GM19452 (cell line): ENCODE measurements at regions not wholly inside any gene's neighbourhood (a gene's known extent, or its start where the extent isn't known, plus 50 kb on each side); places are given as distances from the start of the nearest gene placed in this dataset.
A peak's percentile ranks its signal among the peaks of the same experiment; 100 is the strongest.

Source experiments
- ATAC-seq: cut with Tn5 transposase; IDR thresholded peaks from one replicate; pipeline ENCODE4 v1.9.1; 2021; ENCODE audit not compliant: unreplicated experiment

DNA sequence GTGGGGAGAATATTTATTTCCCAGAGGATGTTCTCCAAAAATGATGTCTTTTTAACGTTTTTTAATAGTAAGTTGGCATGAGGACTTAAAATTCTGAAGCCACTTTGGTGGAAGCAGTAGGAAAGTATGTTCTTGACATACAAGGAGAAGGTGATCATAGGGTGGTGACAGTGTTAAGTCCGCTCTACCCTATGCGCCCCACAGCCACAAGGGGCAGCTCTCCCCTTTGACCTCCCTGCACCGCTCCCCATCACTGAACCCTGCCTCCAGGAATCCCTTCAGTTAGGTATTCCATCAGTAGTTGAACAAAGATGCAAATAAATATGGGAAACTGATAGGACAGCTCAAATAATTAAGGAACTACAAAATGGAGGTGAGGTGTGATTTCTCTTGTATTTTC is 111.4 kb downstream of the PLEKHG1 start:
- ATAC-seq, result no peak

DNA sequence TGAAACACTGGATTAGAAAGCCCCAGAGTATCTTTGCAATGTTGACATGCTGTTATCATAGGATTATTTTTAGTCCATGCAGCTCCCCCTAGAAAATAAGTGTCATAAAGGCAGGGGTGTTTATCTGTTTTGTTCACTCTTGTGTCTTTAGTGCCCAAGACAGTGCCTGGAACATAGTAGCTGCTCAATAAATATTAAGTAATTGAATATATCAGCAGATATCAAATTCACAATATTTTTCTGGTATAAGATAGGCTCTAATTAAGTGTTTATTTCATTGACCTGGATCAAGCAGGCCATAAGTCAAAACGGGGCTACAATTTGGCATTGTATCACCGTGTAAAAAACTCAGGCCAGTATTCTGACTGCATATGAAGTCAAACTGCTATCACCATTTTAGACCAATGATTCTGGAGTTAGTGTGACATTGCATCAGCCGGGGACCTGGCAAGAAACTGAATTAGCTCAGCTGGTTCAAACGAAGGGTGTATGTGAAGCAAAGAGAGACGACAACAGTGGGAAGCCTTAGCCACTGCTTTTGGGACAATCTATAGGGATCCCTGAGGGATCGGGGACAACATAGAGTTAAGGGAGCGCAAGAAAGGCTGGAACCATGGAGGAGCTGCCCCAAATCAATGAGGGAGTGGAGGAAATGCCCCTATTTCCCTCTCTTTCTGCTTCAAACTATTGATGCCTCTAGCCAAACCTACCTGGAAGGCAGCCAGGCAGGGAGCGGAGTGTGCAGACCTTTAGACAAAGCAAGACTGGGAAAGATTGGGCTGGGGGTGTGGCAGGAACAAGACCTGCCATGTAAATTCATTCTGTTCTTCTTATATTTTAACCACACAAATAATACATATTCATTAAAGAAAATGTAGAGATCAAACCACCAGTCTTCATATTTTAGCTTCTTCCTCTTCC is 112.2 kb downstream of the PLEKHG1 start:
- no peak for ATAC-seq

DNA sequence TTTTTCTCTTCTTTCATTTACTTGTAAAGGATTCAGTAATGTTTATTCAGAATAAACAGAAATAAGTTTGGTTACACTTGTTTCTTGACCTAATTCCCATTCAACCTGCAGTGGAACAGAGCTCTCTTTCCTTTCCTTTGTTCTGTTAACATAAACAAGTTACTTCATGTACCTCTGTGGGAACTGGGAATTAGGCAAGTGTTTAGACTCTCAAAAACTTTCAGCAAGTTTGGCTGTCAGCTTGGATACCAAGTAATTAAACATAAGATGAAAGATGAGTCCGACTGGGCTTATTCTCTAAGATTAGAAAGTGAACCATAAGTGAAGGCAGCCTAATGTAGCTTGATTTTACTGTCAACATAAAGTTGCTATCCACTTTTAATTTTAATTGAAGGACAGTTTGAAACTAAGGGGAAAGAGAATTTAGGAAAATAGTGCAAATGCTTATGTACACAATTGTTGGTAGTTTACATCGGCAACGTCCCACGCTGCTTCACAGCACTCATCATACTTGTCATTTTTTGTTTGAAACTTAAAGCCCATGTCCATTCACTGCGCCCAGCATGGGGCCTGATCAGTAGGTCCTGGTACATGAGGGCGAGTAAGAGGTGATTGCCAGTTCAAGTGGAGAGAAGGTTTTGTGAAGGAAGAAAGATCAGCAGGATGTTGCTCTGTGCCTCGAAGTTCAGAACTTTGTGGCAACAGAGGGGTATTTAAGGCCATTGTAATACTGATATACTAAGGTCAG is 113.0 kb downstream of the PLEKHG1 start:
- ATAC-seq, result no peak

DNA sequence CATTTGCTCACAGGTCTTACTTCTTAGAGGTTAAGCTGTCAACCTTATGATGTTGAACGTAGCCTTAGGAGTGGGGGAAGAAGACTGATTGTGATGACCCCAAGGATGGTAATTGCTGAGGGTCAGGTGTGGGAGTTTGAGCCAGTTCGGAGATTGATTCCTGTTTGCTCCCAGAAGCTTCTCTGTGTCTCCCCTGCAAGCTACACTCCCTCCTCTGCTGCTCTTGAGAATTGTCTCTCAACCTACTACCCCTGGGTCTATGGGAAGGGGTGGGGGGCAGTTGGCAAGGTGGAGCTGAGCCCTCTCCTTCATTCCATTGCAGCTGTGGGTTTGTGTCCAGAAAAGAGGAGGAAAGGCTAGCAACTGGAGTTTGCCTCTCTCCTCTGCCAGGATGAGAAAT is 113.8 kb downstream of the PLEKHG1 start:
- no peak for ATAC-seq

DNA sequence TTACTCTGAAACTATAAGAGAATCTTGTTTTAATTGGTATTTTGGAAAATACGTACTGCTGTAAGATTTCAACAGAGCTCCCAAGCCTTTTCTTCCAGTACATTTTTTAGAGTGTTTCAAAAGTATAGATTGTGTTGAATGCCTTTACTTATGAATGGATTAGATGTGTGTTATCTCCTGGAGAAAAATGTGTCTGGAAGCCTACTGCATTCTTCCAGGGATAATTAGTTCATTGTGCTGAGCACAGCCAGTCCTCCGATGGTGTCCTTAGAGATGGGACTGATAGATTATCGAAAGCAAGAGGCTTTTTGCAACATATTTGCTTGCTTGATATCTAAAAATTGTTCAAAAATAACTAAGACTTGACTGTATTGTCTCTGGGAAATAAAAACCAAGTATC is 114.2 kb downstream of the PLEKHG1 start:
- no peak for ATAC-seq

DNA sequence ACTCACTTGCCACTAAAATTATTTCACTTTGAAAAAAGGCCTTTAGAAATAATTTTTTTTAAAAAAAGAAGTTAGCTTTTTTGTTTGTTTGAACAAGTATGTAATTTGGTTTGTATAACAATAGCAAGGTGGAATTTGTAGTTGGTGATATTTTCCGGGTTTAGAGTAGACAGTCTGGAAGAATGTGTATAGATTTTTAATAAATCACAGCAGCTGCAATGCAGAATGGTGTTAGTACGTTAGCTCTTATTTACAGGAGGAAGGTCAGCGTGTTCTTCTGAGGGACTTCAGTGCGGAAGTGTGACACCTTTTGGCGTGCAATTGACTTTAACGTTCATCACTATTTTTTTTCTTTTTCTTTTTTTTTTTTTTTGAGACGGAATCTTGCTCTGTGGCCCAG is 115.4 kb downstream of the PLEKHG1 start:
- ATAC-seq, result no peak

DNA sequence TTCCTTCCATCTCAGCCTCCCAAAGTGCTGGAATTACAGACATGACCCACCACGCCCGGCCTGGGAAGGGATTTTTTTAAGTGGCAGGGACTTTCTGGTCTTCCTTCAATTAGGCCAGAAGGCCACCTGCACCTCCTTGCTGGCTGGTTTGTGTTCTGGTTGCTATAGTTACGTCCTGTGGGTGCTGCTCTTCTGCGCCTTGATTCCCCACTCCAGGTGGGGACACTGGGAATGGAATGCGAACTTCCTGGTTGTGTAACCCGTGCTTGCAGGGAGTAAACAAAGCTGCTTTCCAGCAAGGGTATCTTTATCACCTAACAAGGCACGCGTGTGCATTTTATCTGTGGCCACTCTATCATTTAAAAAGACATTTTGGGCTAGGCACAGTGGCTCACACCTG is 117.7 kb downstream of the PLEKHG1 start:
- no peak for ATAC-seq

DNA sequence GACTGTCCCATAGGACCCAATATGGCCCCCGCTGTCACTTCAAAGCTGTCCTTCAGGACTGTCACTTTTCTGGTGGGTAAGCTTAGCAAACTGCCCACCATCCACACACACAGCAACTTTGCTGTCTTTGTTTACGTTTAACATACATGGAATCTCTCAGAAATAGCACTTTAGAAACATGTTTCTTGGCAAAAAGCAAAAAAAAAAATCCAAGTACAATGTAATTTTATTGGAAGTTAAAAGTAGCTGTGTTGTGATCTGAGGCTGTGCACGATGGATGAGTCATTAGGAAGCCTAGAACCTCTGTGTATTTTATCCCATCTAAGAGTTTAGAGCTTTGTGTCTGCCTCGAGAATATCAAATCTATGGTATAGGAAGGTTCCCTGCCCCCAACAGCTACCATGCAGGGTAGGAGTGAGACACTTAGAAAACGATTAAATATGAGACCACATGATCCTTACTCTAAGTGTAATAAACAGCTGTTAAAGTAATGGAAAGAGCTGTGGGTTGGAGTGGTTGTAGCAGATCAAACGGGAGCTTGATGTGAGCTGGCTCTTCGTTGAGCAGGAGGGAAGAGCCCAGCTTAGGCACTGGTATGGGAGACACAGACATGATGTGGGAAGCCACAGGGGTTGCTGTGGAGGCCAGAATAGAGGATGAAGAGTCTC is 119.5 kb downstream of the PLEKHG1 start:
- no peak for ATAC-seq

DNA sequence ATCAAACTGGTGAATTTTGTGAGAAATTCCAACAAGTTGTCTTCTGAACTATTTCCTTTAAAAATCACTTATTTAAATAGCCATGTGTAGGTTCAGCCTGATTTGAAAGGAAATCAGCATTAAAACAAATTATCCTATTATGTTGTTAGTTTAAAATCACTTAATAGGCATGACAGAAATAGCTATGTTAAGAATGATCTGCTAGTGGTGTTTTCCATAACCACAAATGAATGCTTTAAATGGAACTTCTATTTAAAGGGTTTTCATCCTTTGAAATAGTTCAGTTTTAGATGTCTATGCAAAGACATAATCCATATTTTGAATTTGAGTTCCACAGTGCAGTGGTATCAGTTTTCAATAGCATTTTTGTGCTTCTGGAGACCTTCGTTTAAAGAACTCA is 120.1 kb downstream of the PLEKHG1 start:
- no peak for ATAC-seq

DNA sequence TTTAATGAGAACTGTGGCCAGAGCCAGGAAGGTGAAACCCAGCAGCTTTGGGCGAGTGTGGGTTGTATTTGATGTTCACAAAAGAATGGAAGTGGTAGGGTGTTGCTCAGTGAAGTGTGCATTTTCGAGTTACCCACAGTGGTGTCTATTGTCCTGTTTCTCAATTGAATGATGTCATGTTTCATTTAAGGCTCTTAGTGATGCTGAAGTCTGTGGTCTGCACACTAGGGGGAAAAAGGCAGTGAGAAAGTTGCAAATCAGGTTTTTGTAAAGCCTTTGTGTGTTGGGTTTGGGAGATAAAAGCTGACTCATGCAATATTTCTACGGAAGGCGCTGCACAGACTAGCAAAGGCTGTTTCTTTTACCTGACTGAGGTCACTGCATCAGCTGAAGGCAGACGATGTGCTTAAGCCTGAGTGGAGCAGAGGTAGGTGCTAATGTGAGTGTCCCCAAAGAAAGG is 121.1 kb downstream of the PLEKHG1 start:
- ATAC-seq, result peak; percentile 100

DNA sequence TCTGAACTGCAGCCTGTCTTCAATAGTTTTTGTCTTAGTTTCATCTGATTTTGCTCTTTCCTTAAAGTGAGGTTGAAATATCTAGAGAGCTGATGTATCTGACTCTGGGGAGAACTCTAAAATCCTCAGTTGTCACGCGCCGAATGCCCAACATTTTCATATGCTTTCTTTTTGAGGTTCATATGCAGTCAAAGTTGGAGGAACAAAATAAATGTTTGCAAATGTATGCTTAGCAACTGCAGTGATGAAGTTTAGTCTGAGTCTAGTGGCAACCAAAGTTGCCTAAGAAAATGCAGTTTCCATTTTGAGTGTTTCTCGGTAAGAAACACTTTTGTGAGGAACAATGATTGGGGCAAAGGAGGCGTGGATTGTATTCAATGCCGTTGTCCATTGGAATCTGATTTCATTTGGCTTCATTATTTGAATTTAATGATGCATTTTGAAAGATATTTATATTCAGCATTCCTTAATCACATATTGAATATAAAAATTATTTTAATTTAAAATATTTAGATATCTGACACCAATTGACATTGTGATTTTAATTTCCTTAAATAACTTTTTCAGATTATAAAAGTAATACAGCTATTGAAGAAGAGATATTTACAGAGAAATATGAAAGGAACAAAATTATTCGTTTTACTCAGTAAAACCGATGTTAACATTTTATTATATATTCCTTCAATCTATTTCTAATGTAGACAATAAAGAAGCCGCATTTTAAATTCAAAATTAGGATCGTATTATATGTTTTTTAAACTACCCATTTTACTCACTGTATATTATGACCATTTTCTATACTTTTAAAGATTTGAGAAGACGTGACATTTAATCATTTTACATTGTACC is 122.0 kb downstream of the PLEKHG1 start:
- ATAC-seq, result no peak

DNA sequence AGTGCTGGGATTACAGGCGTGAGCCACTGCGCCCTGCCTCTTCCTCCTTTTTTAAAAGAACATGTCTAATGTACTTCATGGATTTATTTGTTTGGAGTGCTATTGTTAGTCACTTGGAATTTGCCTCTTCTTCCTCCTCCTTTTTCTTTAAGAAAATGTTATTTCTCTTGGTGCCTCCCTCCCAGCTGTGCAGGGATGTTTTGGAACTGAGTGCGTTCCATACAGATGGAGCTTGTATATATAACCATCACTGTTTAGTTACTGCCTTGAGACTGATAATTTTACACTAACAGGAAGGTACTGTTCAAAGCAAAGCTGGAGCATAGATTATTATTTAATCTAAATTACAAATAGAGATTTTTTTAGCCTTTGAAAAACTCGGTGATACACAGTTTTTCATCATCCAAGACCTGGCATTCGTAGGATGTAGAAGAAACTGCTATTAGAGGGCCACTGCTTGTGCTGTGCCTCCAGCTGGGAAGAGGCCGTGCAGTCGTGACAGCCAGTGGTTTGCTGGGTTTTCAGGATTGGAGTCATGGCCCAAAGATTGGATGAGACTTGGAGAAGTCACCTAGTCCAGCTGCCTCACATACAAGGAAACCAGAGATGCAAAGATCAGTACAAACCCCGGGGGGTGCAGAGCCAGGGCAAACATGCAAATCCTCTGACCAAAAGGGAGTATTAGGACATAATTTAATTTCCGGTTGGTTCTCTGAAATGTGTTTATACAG is 123.1 kb downstream of the PLEKHG1 start:
- ATAC-seq, result no peak

DNA sequence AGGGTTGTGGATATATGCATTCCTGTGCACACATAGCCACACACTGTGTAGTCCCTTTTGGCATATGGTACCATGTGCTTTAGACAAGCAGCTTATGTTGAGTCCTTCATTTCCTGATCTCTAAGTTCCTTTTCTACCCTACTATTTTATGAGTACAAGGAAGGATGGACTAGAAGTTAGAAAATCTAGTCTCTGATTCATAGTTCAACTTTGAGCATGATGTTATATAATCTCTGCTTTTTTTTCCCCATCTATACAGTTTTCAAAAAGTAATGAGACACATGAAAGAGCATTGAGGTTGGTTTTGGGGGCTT is 123.6 kb downstream of the PLEKHG1 start:
- no peak for ATAC-seq

DNA sequence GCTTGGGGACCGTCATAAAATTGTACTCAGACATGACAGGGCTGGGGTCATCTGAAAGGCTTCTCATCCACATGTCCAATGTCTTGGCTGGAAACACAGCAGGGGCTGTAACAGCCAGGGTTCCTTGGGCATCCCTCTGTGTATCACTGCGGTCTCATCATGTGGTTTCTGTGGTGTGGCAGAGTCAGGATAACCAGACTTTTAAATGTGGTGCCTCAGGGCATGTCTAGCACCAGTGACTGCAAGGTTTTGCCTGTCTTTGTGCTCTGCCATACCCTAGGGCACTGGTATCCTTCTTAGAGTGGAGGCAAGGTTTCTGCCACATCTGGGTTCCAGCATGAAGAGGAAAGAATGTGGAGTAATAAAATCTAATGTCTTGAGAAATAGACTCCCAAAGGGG is 124.2 kb downstream of the PLEKHG1 start:
- ATAC-seq, result no peak

DNA sequence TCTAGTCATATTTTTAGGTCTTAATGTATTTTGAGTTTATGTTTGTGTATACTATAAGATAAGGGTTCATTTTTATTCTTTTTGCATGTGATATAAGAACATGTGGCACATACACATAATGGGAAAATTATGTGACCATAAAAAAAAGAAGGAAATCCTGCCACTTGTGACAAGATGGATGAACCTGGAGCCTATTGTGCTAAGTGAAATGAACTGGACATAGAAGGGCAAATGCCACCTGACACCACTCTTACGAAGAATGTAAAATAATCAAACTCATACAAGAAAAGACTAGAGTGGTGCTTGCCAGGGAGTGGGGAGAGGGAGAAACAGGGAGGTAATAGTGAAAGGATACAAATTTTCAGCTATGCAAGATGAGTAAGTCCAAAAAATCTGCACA is 126.1 kb downstream of the PLEKHG1 start:
- no peak for ATAC-seq

DNA sequence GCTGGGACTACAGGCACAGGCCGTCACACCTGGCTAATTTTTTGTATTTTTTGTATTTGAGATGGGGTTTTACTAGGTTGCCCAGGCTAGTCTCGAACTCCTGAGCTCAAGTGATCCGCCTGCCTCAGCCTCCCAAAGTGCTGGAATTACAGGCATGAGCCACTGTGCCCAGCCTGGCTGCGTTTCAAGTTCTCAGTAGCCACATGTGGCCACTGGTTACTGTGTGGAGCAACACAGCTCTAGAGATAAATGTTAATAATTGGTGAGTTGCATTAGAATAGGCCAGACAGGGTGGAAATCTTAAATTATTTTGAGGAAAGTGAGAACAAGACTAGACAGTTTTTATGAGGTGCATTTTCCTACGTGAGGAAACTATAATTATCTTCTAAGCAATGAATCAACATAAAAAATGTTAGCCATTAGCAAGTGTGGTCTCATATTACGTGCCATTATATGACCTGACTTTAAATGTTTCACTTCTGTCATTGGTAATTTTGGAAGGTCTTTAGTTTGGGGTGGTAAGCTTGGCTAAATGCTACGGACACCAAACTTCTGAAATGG is 129.6 kb downstream of the PLEKHG1 start:
- ATAC-seq, result no peak

DNA sequence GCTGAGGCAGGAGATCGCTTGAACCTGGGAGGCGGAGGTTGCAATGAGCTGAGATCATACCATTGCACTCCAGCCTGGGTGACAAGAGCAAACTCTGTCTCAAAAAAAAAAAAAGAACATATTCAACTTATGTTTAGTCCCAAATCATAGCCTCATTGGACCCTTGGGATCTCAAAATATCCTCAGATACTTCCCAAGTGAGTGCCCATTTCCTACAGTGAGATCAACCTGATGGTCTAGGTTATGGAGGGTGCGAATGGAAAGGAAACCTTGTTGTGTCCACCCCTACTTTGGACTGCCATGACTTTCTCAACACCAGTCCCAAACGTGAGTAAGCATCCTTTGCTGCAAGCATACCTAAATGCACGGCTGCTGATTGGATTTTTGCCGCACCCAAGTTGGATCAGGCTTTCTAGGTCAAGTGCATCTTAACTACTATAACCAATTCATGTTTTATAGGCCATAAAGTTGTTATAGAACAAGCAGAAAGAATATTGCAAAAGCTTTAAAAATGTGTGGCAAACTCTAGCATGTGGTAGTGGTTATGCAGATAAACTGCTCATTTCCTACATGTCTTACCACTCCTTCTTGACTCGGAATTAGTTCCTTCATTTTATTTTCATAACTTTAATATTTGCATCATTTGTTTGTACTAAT is 131.2 kb downstream of the PLEKHG1 start:
- ATAC-seq, result no peak

DNA sequence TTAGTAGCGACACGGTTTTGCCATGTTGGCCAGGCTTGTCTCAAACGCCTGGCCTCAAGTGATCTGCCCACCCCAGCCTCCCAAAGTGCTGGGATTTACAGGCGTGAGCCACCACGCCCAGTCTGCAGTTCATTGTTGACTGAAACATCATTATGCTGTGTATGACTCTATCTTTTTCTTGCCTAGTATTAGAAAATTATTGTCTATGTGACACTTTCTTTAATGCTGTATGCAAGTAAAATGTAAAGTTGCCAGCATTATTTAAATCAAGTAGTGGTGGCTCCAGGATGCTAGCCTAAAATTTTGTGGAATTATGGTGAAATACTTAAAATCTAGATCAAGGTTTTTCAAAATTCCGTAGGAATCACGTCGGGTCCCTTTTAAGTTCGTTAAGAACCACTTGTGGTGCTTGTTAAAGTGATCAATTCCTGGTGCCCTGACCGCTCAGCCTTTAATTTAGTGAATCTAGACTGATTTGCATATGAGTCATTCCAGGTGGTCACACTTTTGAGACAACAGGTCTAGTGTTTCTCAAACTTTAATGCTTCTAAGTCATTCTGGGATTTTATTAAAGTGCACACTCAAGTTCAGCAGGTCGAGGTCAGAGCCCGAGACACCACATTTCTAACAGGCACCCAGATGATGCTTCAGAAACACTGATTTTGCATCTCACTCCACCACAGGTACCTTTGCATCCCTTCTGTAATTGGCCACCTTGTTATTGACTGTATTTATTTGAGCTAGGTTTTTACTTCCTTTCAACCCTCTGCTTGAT is 132.6 kb upstream of the MTHFD1L start:
- no peak for ATAC-seq

DNA sequence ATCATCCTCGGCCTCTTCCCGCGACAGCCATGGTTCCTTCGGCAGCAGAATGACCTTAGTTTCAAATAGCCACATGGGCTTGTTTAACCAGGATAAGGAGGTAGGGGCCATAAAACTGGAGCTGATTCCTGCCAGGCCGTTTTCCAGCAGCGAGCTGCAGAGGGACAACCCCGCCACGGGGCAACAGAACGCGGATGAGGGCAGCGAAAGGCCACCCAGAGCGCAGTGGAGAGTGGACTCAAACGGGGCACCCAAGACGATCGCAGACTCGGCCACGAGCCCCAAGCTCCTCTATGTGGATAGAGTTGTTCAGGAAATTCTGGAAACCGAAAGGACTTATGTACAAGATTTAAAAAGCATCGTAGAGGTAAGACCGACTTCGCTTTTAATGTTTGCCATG is 131.8 kb upstream of the MTHFD1L start:
- no peak for ATAC-seq
